ENCODE measurements at regions not wholly inside any gene's neighbourhood (a gene's known extent, or its start where the extent isn't known, plus 50 kb on each side); places are given as distances from the start of the nearest gene placed in this dataset.

GRCh38 chr1:66464351-66464750 lies 69.6 kb upstream of the SGIP1 start:
- Histone ChIP-seq H2BK12ac (ENCODE audit: low read depth, low read length) (no peak overlapping the region), H3K79me2 (ENCODE audit: control insufficient read depth in 1 of 2, insufficient read depth in 2 of 2, low read length in 2 of 2) (no peaks in the 10 kb centered on the region), H3K36me3 (ENCODE audit: control insufficient read depth in 2 of 4, insufficient read depth in 4 of 4, low read length in 3 of 4) (no peaks in the 10 kb centered on the region), H3K23ac (ENCODE audit: insufficient read length) (no peak overlapping the region), H4K8ac (ENCODE audit: extremely low read depth, insufficient read depth, low read length) (no peak overlapping the region), H3K14ac (ENCODE audit: insufficient read length) (no peak overlapping the region), H3K4ac (replicated peaks; ENCODE audit: insufficient read length, low read depth, low read length) (no peak overlapping the region), H2BK15ac (ENCODE audit: low read length) (no peak overlapping the region), H4K20me1 (replicated peaks in 1 of 2; ENCODE audit: control insufficient read depth in 1 of 2, insufficient read depth in 2 of 2, low read length in 2 of 2) (no peaks in the 10 kb centered on the region), H2AFZ (ENCODE audit: low read length) (no peak overlapping the region), H3K4me1 (replicated peaks in 1 of 4; ENCODE audit: control insufficient read depth in 3 of 4, insufficient read depth in 4 of 4, low read length in 3 of 4) (no peaks in the 10 kb centered on the region), H4K91ac (replicated peaks; ENCODE audit: insufficient read length, low read length) (no peak overlapping the region), H2BK5ac (ENCODE audit: low read depth, low read length) (no peak overlapping the region), H3K27ac (ENCODE audit: low read depth, low read length) (no peak overlapping the region), H3K56ac (replicated peaks; ENCODE audit: insufficient read length, low read depth, low read length) (no peak overlapping the region), H3K18ac (ENCODE audit: extremely low read depth, low read length) (no peak overlapping the region), H4K5ac (ENCODE audit: insufficient read length, low read depth, low read length) (no peak overlapping the region), H2BK120ac (replicated peaks; ENCODE audit: low read depth, low read length) (no peak overlapping the region), H3K23me2 (ENCODE audit: low read depth, low read length) (no peaks in the 10 kb centered on the region), H3K9ac (replicated peaks in 1 of 4; ENCODE audit: extremely low read depth in 1 of 4, low read depth in 3 of 4, low read length in 3 of 4) (no peak overlapping the region), H3K9me3 (ENCODE audit: insufficient read depth in 2 of 2, low read depth in 1 of 2, low read length in 1 of 2) (peaks cover 4 to 7% of the 10 kb centered on the region in 2 experiments; a peak in 3 of 4 replicates), H2BK20ac (ENCODE audit: low read length) (no peak overlapping the region), H3K79me1 (ENCODE audit: low read depth, low read length) (no peaks in the 10 kb centered on the region), H3K4me3 (ENCODE audit: extremely low read depth in 1 of 4, insufficient read depth in 2 of 4, low read depth in 3 of 4, low read length in 4 of 4) (no peak overlapping the region), H3K27me3 (replicated peaks in 1 of 4; ENCODE audit: control insufficient read depth in 3 of 4, extremely low read depth in 1 of 4, insufficient read depth in 3 of 4, low read length in 3 of 4) (no peaks in the 10 kb centered on the region), H3K4me2 (ENCODE audit: insufficient read depth in 1 of 2, low read depth in 2 of 2, low read length in 2 of 2) (no peak overlapping the region), H2AK5ac (ENCODE audit: low read depth, low read length) (no peak overlapping the region)
- no peak for DNase-seq (ENCODE audit: low read depth in 1 of 2, low spot score in 2 of 2)
- POLR2A ChIA-PET (ENCODE audit: partially characterized antibody): no interaction called here
- CTCF ChIA-PET (ENCODE audit: partially characterized antibody): interaction anchor here (1.1 kb wide), 1 partner anchor 13 kb away, joined by 3 read pairs; no protein-coding TSS in a partner anchor
- no peak for FAIRE-seq
- TF ChIP-seq SIX5 (IDR thresholded peaks at IDR 0.05; ENCODE audit: low read depth, low read length) (no peak), SUZ12 (IDR thresholded peaks at IDR 0.05; ENCODE audit: low read length) (no peak), KDM5A (IDR thresholded peaks at IDR 0.05; ENCODE audit: low read length) (no peak), ASH2L (IDR thresholded peaks at IDR 0.05; ENCODE audit: low read length) (no peak), GTF2F1 (IDR thresholded peaks at IDR 0.05; ENCODE audit: borderline replicate concordance, low read depth, low read length) (no peak), TEAD4 (IDR thresholded peaks at IDR 0.05; ENCODE audit: low read depth, low read length) (no peak)
- TF ChIP-seq, protein P1, sequence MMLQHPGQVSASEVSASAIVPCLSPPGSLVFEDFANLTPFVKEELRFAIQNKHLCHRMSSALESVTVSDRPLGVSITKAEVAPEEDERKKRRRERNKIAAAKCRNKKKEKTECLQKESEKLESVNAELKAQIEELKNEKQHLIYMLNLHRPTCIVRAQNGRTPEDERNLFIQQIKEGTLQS (IDR thresholded peaks at IDR 0.05; ENCODE audit: insufficient read depth, low read depth, low read length): no peak

All from H1 (cell line).